GM19463 (cell line): ENCODE measurements at regions not wholly inside any gene's neighbourhood (a gene's known extent, or its start where the extent isn't known, plus 50 kb on each side); places are given as distances from the start of the nearest gene placed in this dataset.

ENCODE experiments used
- ATAC-seq: cut with Tn5 transposase; IDR thresholded peaks from one replicate; pipeline ENCODE4 v1.9.1; 2021; ENCODE audit warnings: mild to moderate bottlenecking, moderate library complexity; ENCODE audit not compliant: unreplicated experiment

DNA sequence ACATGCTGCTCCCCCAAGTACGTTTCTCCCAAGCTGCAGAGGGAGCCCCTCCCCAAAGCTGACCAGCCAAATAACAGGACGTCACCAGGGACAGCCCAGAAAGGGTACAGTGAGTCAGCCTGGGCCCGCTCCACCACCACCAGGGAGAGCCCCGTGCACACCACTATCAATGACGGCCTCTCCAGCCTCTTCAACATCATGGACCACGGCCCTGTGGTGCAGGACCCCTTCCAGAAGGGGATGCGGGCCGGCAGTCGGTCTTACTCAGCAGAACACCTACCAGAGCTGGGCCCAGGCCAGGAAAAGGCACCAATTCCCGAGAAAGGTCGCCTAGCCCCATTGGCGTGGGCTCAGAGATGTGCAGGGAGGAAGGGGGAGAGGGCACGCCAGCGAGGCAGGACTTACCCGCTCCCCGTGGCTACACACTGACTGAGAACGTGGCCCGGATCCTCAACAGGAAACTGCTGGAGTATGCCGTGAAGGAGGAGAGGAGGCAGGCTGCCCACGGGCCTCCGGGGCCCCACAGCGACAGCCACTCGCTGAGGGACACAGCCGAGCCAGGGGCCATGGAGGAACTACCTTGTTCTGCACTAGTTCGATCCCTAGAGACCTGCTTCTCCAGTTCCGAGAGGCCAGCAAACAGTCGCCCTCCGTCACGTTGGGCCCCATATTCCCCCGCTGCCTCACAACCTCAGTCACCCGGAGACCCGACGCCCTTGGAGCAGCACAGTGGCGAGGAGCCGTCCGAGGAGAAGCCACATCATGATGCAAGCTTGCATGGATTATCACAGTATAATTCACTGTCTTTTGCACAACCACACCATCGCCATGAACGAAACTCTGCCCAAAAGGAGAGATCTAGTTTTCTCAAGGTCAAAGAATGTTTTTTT, 815.9 kb upstream of the KLHL1 start:
- no peak for ATAC-seq

DNA sequence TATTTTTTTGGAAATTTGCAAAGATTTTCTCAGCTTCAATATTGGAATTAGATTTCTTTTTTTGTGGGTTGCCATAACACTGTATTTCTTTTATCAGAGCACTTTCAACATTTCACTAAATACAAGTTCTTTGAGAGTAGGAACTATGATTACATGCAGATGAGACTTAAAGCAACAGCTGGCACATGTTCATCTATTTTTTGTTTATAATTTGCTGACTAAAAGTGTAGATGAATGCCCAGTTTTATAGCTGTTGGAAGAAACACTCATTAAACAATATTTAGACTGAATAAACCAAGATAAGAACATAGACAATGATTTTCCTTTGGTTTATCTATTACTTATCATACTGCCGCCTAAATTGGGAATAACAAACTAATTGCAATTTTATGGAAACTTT, 803.0 kb upstream of the KLHL1 start:
- ATAC-seq = no peak

DNA sequence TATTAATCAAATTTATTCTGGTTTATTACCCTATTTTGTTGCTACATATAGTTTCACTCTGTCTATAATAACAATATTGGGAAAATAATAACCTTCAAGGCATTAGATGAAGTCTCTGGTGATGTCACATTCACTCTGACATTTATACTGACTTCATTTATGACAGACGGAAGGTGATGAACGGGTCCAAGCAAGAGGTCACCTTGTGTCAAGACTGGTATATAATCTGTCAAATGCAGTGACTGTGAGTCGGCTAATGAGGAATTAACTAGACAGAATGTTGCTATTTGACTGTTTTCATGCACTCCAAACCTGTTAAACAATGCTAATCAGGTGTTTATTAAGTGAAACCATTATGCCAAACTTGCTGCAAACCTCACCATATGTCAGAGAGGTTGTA, 800.5 kb upstream of the KLHL1 start:
- ATAC-seq = no peak

DNA sequence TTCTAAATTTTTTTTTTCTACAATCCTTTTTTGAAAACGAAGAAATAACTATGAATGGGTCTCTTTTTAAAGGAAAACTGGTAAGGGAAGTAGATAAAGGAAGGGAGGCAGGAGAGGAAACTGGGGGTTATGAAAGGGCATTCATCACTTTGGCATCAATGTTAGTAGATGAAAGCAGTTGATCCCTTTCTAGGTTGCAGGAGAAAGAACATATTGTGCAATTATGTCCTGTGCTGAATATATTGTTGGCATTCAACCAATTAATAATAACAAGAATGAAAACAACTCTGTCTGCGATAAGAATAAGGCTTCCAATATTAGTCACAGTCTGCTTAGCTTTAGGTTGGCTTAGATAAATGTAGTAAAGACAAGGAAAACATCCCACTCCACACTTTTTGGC, 796.8 kb upstream of the KLHL1 start:
- ATAC-seq = no peak

DNA sequence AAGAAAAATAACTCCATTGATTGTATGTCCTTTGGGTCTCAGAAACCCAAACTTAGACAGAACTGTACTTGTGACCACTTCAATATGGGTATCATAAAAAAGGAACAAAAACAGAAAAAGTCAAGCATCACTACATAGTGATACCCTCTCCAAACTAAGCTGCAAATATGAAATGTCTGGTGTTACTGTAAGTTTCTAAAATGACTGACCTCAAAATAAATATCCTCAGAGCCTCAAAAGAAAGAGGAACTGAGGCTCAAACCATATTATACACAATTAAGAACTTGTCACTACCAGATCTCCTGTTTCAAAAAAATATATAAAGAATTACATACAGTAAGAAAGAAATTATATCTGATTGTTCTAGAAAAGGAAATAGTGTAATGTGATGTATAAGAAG, 787.9 kb upstream of the KLHL1 start:
- ATAC-seq = no peak

DNA sequence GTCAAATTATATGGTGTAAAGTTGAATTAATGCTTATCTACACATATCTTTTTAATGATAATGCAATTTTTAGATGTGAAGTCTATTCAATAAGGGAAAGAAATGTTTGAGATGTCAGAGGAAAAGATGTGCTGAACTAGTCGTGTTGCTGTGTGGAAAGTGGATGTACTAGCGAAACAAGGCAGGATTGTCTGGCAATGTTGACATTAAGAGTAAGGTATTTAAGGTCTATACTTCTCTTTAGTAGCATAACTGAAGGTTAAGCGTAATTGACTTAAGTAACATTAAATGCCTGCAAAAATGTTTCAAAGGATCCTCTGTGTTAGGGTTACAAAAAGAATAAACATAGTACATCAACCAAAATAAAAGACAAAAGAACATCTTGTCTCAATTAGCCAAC, 787.3 kb upstream of the KLHL1 start:
- no peak for ATAC-seq

DNA sequence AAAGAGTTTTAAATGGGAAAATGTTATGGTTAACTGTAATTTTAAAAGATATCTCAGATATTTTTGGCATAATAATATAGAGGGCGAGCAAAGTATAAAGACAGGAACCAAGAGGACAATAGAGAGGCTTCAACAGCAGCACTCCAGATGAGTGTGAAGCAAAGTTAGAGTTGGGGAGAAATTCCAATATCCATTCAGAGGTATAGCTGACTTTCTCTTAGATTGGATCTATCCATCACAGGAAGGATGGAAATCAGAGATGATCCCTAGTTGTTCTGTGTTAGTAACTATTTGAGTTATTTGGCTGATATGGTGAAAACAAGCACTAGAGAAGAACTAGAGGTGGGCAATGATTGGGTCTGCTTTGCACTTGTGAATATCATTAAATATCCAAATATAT, 786.0 kb upstream of the KLHL1 start:
- ATAC-seq = no peak

DNA sequence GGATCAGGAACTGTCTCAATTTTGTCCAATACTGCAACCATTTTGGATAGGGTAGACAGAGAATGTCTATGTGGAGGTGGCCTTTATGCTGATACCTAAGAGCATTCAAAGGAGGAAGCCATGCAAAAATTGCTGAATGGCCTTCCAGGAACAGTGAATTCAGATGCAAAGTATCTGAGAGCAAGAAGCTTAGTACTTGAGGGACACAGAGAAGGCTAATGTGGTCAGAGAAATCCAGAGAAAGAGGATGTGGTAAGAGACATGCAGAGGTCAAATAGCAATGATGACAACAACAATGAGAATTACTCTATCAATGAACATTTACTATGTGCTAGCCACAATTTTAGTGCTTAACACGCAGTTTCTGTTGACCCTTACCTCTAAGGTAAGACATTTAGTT, 785.6 kb upstream of the KLHL1 start:
- ATAC-seq = no peak

DNA sequence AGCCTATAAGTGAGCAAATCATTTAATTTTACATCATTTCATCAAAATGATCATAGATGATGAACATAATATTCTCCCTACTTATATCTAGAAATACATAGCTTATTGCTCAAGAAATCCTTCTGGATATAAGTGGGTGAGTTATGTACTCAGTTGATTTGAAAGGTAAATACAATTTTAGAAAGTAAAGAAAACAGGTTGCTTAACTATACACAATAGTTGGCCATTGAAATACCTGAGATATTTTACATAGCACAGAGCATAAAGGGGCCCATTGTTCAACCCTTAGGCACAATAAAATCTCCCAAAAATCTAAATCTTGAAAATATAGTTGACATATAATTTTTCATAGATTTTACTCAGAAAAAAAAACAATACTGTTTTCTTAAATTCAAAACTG, 782.0 kb upstream of the KLHL1 start:
- no peak for ATAC-seq

DNA sequence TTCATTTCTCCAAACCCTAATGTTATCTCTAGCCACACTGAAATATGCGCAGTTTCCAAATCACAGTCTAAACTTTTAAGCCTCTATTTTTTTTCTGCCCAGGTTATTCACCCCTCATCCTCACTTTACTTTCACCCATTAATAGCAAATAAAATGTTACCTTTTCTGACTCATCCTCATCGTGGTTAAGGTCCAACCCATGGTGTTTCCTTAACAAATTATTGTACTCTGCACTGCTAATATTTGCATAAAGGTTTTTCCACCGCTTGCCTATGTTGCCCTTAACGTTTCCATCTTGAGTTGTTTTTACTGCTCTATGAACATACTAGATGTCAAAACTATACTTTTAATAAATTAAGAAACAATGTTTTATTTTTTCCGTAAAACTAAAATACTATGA, 780.9 kb upstream of the KLHL1 start:
- no peak for ATAC-seq

DNA sequence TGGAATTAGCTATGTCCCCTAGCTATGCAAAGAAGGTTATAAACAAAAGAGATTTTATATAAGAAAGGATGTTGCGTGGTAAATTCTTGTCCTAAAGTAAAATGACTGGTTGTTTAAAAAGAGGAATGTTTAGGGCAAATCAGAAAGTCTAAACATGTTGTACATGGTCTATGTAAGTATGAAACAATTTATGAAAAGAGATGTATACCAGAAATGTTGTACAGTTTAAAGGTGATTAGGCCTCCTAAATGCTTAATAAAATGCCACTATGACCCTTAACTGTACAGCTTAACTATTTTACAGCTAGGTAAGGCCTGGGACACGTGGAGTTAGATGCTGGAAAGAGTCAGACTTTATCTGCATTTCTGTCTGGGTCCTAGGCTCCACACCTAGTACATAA, 775.9 kb upstream of the KLHL1 start:
- ATAC-seq = no peak

DNA sequence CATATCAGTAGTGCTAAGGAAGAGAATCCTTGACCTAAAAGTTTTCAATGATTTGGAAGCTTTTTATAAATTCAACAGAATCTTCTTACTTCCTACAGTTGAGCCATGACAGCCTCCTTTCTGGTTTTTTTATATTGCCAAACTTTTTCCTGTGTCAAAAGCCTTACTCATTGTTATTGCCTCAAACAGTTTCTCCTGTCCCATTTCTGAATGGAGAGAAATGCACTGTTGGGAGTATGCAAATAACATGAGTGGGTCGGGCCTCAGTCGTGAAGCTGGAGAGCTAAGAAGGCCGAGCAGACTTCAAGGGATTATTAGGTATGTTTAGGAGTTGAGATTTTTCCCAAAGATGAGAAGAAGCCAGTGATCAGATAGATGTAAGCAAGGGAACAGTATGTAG, 766.4 kb upstream of the KLHL1 start:
- no peak for ATAC-seq

DNA sequence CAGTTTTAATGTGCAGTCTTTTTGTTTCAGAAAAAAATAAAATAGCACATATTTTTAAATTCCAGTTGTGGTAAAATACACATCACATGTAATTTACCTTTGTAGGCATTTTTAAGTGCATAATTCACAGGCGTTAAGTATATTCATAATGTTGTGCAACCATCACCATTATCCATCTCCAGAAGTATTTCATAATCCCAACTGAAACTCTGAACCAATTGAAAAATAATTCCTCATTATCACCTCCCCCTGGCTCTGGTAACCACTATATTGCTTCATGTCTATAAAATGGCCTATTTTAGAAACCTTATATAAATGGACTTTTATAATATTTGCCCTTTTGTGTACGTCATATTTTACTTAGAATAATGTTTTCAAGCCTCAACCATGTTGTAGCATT, 756.5 kb upstream of the KLHL1 start:
- ATAC-seq = no peak

DNA sequence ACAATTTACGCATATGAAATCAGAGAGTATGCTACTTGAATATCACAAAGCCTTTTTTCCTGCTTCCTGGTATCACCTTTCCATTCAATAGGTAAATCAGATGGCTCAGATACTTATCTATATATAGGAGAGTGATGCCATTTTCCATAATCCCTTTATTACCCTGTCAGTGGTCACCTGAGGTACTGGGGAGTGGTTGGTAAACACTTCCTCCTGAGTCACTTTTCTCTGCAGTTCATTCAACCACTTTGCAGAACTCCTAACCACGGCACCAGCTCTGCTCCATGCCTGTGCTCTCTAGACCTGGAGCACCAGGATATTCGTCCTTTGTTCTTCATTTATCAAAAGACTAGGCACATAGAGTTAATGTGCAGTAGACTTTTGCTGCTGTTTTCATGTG, 748.5 kb upstream of the KLHL1 start:
- ATAC-seq = no peak

DNA sequence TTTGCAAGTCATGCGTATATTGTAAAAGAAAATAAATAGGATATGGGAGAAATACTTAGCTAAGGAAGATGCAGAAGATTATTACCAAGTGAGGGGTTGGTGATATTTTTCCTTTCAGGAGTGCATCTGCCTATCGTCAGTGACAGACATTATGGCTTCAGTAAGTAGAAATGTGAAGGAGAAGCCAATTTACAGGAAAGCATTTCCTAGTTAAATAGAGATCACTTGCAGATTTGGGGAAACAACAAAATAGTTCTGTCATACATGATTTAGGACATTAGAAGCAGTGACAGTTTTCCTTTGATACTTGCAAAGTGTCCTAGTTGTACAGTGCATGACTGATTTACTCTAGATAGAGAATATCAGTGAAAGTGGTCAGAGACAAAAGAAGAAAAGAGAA, 747.8 kb upstream of the KLHL1 start:
- no peak for ATAC-seq

DNA sequence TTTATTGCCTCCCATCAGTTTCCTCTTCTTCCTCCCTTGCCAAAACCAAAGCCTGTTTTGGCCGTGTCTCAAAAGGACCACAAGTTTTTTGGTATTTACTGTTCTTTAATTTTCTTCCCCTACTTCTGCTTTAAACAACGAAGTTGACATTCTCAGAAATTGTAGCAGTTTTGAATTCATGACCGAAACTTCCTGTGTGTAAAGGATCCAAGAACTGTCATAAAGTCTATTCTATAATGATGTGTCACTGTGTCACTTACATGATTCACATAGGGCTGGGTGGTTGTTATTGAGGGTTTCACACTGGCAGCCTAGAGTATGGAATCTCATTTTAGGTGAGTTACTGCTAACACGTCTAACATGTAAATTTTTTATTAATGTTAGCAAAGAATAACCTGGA, 741.0 kb upstream of the KLHL1 start:
- ATAC-seq = no peak

DNA sequence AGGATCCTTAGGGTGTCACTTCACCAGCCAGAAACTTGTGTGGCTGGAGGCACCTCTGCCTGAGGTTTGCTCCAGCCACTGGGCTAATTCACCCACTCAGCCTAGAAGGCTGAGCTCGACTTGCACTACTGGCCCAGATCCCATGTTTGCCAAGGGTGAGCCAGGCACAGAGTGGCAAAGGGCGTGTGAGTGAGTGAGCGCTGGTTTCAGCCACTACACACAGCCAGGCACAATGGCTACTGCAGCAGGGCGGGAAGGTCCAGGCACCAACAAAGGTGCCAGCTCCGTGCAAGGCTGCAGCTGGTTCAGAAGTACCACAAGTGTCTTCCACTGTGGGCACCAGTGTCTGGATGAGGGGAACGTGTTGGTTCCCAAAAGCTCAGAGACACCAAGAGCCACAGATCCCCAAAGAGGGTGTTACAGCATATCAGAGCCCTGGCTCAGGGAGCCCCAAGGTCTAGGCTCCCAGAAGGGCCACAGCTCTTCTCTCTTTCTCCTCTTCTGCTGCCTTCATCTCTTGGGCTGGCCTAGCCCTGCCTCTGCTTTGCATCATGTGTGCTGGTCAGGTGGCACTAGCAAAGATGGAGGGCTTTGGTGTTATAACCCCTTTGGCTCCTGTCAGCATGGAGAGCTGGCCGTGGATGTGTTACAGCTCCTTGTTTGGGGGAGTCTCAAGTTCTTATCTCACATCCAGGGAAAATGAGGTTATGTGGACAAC, 736.3 kb upstream of the KLHL1 start:
- ATAC-seq = no peak

DNA sequence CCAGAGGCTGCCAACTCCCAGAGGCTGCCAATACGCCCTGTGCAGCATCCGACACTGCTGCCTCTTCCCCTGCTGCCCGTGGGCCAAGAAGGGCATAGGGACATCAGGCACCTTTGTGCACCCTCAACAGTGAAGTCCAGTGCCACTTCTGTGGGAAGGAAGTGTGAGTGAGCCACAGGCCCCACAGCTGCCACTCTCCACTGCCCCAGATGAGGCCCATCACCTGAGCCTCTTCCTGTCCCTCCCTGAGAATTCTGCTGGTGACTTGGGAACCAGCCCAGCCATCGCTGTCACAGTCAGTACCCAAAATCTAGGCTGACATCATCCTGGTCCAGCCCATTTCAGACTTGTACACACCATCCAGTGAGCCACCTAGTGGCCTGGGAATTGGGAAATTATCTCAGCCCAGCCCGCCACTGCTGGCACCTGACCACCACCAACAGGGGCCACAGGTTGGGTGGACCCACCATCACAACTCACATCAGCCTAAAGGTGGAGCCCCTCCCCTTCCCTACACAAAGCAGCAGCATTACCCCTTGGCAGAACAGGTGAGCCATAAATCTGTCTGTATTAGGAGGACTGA, 733.9 kb upstream of the KLHL1 start:
- ATAC-seq = no peak

DNA sequence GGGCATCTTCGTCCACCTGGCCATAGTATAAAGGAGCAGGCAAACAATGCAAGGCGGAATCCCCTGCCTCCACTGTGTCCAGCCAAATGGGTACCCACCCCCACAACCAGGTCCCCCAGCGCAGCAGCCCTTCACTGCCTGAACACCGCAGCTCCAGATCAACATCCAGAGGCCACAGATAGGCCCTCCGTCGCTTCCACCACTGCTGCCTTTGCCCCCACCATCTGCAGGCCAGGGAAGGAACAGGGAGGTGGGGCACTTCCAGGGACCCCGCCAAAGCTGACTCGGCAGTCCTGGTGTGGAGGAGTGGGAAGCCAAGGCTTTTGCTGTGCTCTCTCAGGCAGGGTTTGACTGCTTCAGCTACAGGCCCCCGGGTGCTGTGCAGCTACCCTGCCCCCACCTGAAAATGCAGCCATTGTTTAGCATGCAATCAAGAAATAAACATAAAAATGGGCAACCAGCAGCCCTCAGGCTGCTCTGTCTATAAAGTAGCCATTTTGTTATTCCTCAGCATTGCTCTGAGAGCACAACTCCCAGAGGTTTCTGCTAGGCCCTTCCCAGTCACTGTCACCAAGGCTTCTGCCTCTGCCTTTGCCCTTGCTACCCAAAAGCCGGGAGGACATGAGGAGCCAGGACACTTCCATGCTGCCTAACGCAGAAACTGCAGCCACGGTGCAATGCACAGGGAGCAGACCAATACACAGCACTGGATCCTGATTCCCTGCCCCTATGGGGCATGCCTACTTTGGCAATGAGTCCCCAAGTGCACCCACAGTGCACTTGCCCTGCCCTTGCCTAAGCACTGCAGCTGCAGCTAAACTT, 733.2 kb upstream of the KLHL1 start:
- no peak for ATAC-seq

DNA sequence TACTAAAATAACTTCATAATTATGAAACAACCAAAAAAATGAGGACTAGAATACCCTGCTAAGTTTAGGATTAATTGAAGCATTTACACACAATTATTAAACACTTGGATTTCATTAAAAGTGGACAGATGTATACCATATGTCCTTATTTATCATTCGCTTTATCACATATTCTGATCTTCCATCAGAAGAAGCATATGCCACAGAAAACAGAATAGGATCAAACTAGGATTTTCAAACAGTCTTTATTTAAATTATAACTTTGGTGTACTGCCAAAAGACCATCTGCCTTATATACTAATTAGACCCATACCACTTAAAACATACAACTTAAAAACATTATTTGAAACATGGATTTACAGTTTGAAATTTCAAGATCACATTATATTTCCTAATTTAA, 727.1 kb upstream of the KLHL1 start:
- ATAC-seq = no peak

DNA sequence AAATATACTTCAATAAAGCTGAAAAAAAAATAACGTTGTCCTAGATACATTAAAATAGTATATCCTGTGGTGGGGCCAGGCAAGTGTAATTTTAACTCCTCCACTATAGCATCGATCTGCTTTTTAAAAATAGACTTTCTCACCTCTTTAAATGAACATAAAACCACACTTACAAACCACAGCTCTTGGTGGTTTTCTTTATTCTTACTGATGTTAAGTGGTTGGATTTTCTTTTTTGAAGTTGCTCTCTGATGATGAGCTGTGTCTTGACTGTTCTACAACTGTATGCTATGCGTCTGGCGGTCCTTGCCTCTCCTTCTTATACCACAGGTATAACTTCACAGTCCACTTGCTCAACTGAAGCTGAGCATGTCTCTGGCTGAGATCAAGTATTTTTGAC, 721.5 kb upstream of the KLHL1 start:
- no peak for ATAC-seq
